Suprapubic skin (tissue), 4 donors: ENCODE measurements at regions not wholly inside any gene's neighbourhood (a gene's known extent, or its start where the extent isn't known, plus 50 kb on each side); places are given as distances from the start of the nearest gene placed in this dataset.

Experiments used
- DNase-seq, 2 donors: peaks; one replicate each; pipeline ENCODE4 v3.0.0-alpha.2; 2019; ENCODE audit warnings: low spot score in 2 of 2
- H3K27ac ChIP-seq: fragments of 200-600 bp; sonication (generic); one replicate; pipeline ENCODE4 v1.5.1; 2019
- H3K27me3 ChIP-seq: fragments of 200-600 bp; sonication (generic); one replicate; pipeline ENCODE4 v1.5.1; 2019
- H3K36me3 ChIP-seq: fragments of 200-600 bp; sonication (generic); one replicate; pipeline ENCODE4 v1.5.1; 2019
- H3K4me1 ChIP-seq: fragments of 200-600 bp; sonication (generic); one replicate; pipeline ENCODE4 v1.5.1; 2019
- H3K4me3 ChIP-seq: fragments of 200-600 bp; sonication (generic); one replicate; pipeline ENCODE4 v1.5.1; 2019; ENCODE audit warnings: mild to moderate bottlenecking
- H3K9me3 ChIP-seq: fragments of 200-600 bp; sonication (generic); one replicate; pipeline ENCODE4 v1.5.1; 2019
- EP300 ChIP-seq: sonication (generic); formaldehyde crosslinking; IDR thresholded peaks from one replicate; pipeline ENCODE4 v1.6.1; 2017; ENCODE audit warnings: antibody characterized with exemption
- POLR2A ChIP-seq, 2 donors: fragments of 450-650 bp; IDR thresholded peaks; one replicate each; pipeline ENCODE4 v1.6.1; 2017; ENCODE audit warnings: antibody characterized with exemption in 2 of 2, mild to moderate bottlenecking in 2 of 2, moderate library complexity in 2 of 2
- POLR2AphosphoS5 ChIP-seq, 3 donors: sonication (generic); formaldehyde crosslinking; IDR thresholded peaks; one replicate each; pipeline ENCODE4 v1.6.1; 2017; ENCODE audit warnings: antibody characterized with exemption in 3 of 3
- WGBS: methylation state at CpG from one replicate; pipeline ENCODE4 v1.1.5; 2018; 5-methylcytosine and 5-hydroxymethylcytosine counted together
- TF ChIP-seq, protein P1 (sequence below), 2 donors: fragments of 200-600 bp in 1 of 2; fragments of 450-650 bp in 1 of 2; sonication (generic) in 1 of 2; IDR thresholded peaks; one replicate each; pipeline ENCODE4 v1.5.1; 2016 to 2019; ENCODE audit warnings: antibody characterized with exemption in 2 of 2, mild to moderate bottlenecking in 1 of 2, moderate library complexity in 1 of 2

GRCh38 chr2:15782769-15783294 is 157.5 kb upstream of the MYCN start:
- no peaks in the 10 kb centered on the region for H3K4me1 ChIP-seq
- no peak for TF ChIP-seq POLR2AphosphoS5 (IDR thresholded peaks at IDR 0.05)
- TF ChIP-seq, protein P1, sequence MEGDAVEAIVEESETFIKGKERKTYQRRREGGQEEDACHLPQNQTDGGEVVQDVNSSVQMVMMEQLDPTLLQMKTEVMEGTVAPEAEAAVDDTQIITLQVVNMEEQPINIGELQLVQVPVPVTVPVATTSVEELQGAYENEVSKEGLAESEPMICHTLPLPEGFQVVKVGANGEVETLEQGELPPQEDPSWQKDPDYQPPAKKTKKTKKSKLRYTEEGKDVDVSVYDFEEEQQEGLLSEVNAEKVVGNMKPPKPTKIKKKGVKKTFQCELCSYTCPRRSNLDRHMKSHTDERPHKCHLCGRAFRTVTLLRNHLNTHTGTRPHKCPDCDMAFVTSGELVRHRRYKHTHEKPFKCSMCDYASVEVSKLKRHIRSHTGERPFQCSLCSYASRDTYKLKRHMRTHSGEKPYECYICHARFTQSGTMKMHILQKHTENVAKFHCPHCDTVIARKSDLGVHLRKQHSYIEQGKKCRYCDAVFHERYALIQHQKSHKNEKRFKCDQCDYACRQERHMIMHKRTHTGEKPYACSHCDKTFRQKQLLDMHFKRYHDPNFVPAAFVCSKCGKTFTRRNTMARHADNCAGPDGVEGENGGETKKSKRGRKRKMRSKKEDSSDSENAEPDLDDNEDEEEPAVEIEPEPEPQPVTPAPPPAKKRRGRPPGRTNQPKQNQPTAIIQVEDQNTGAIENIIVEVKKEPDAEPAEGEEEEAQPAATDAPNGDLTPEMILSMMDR (IDR thresholded peaks at IDR 0.05): no peak
- no peak for TF ChIP-seq EP300
- no peak for TF ChIP-seq POLR2A (IDR thresholded peaks at IDR 0.05)
- WGBS: 95% methylated on average over 7 of the region's 7 CpGs
- H3K36me3 ChIP-seq: no peaks in the 10 kb centered on the region
- H3K27ac ChIP-seq: no peak overlapping the region
- H3K4me3 ChIP-seq: no peak overlapping the region
- H3K27me3 ChIP-seq: peaks cover 30% of the 10 kb centered on the region
- no peak for DNase-seq
- no peaks in the 10 kb centered on the region for H3K9me3 ChIP-seq

DNA sequence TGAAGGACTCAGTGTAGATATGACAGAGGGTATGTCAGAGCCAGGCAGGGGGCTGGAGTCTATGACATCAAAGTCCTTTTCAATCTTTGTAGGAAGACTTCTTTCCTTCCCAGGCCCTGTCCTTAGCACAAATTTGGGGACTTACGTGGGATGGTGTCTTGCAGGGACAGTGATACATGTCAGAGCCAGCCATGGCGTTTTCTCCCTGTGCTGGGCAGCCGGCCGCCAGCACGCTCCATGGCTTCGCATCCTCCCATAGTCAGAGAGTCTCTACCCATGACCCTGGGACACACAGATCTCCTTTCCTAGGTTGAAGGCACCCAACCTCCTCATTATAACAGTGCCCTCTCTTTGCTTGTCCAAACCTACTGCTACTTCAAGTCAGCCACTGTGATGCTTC is 156.9 kb upstream of the MYCN start:
- Histone ChIP-seq H3K27me3 (peaks cover 30% of the 10 kb centered on the region), H3K4me1 (no peaks in the 10 kb centered on the region), H3K27ac (no peak overlapping the region), H3K4me3 (no peak overlapping the region), H3K36me3 (no peaks in the 10 kb centered on the region), H3K9me3 (no peaks in the 10 kb centered on the region)
- TF ChIP-seq POLR2A (IDR thresholded peaks at IDR 0.05): no peak
- TF ChIP-seq, protein P1 (IDR thresholded peaks at IDR 0.05): no peak
- TF ChIP-seq EP300: no peak
- WGBS: 96% methylated on average over 6 of the region's 6 CpGs
- DNase-seq: no peak

DNA sequence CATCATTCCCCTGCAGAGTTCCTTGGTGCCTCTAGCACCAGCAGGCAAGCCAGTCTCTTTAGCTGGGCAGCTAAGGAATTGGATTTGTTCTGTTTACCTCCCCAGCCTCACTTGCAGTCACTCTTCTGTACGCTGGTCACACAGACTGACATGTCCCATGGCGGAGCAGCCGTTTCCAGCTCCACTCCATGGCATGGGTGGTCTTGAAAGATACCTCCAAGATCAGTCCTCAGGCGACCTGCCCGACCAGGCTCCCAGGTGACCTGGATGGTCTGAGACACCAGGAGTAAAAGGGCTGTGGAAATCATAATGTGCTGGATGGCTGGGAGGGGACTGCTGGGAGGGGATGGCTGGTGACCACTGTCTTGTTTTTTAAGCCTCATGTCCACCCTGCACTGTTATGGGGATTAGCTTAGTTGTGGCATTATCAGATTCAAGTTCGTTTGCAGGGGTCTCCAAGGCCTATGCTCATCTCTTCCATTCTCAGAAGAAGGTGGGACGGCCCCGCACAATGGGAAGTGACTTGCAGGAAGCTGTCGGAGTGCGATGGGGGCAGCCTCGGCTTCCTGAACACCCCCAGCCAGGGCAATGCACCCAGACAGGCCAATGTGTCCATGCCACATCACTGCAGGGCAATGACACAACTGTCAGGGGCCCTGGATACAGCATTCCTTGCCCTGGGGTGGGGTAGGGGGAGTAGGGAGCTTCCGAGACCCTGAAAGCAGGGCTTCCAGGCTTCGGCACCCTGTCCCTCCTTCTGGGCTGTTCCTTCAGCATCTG is 156.1 kb upstream of the MYCN start:
- TF ChIP-seq POLR2A (IDR thresholded peaks at IDR 0.05): no peak
- TF ChIP-seq POLR2AphosphoS5 (IDR thresholded peaks at IDR 0.05): no peak
- TF ChIP-seq EP300: no peak
- TF ChIP-seq, protein P1 (IDR thresholded peaks at IDR 0.05): no peak
- Histone ChIP-seq H3K9me3 (no peaks in the 10 kb centered on the region), H3K4me1 (no peaks in the 10 kb centered on the region), H3K36me3 (no peaks in the 10 kb centered on the region), H3K27ac (no peak overlapping the region), H3K4me3 (no peak overlapping the region), H3K27me3 (peaks cover 30% of the 10 kb centered on the region)
- DNase-seq: no peak
- 83% methylated on average over 10 of the region's 13 CpGs for WGBS

DNA sequence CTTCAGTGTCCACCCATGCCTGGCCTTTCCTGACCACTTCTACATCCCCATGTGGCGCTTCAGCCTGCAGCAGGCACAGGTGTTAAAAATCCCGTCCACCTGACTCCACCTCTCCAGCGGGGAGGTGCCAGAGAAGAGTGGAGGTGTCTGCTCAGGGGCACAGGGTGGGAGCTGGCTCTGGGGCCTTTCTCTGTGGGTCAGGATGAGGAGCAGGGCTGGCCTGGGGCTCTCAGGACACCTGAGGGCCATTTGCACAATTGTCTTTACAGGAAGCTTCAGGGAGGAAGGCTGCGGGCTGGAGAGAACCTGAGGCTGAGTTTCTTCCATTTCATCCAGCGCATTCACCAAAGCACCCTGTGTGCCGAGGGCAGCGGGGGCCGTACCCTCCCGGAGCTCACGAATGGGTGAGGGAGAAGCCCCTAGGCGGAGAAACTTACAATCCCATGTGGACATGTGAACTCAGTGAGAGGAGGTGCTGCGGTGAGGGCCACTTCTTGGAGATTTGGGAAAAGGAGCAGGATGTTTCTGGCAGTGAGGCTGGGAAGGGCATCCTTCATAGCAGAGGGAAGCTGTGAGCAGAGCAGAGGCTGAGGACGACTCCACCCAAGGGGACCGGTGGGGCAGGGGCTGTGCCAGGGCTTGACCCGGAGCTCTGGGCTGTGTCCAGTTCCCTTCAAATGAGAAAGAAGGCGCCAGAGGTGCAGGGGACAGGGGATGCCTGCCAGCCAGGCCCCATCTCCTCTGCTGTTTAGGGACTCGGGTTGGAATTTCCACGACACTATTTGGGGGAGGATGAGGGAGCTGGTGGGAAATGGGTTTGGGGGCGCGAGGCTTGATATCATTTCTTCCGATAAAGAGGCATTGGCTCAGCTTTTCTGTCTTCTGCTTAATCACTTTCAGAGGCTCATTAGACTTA is 155.2 kb upstream of the MYCN start:
- no peak overlapping the region for H3K4me3 ChIP-seq
- no peaks in the 10 kb centered on the region for H3K36me3 ChIP-seq
- no peaks in the 10 kb centered on the region for H3K9me3 ChIP-seq
- no peaks in the 10 kb centered on the region for H3K4me1 ChIP-seq
- TF ChIP-seq POLR2AphosphoS5 (IDR thresholded peaks at IDR 0.05) (no peak), EP300 (no peak), POLR2A (IDR thresholded peaks at IDR 0.05) (no peak)
- TF ChIP-seq, protein P1 (IDR thresholded peaks at IDR 0.05): no peak
- H3K27ac ChIP-seq: no peak overlapping the region
- DNase-seq: no peak
- WGBS: 77% methylated on average over 19 of the region's 21 CpGs
- peaks cover 30% of the 10 kb centered on the region for H3K27me3 ChIP-seq
